PC-9 (cell line): ENCODE measurements at regions not wholly inside any gene's neighbourhood (a gene's known extent, or its start where the extent isn't known, plus 50 kb on each side); places are given as distances from the start of the nearest gene placed in this dataset.

Source experiments
- CTCF ChIP-seq: fragments of 200-600 bp; sonication (generic); conservative IDR thresholded peaks from 2 replicates; pipeline ENCODE4 v1.6.1; 2017; ENCODE audit warnings: mixed run types, antibody characterized with exemption, mild to moderate bottlenecking, moderate library complexity
- EZH2 ChIP-seq: fragments of 200-600 bp; sonication (generic); IDR thresholded peaks from 2 replicates; pipeline ENCODE4 v1.8.0; 2017; ENCODE audit warnings: antibody characterized with exemption, low read depth

GRCh38 chr3:159443266-159443665, 545.4 kb upstream of the IL12A start:
- TF ChIP-seq CTCF (no peak), EZH2 (no peak)
